ENCODE measurements at regions not wholly inside any gene's neighbourhood (a gene's known extent, or its start where the extent isn't known, plus 50 kb on each side); places are given as distances from the start of the nearest gene placed in this dataset.

DNA sequence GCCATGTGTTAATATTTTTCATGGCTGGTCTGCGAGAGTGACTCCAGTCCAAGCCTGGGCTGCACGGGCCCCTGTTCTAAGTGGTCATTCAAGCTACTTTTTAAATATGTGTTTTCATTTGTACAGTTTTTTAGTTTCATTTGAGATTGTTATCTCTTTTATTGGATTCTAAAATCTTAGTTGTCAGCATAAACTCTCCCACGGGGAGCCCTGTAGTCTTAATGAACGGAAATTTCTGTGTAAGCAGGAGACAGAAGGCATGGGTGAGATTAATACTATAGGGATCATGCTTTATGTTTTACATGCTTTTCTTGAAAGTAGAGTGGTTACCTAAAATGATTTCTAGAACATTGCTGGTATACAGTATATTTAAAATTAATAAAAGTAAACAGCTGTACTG lies 373.1 kb upstream of the SLCO3A1 start:
- TF ChIP-seq POU2F2 (IDR thresholded peaks at IDR 0.05; ENCODE audit: low read depth, low read length) = no peak
- no peak for TF ChIP-seq SPI1 (IDR thresholded peaks at IDR 0.05; ENCODE audit: low read depth, low read length)
- TF ChIP-seq TAF1 (IDR thresholded peaks at IDR 0.05; ENCODE audit: low read depth, low read length) = no peak
- TF ChIP-seq POLR2A (IDR thresholded peaks at IDR 0.05; ENCODE audit: low read depth, low read length) = no peak
- no peak for TF ChIP-seq PAX5 (IDR thresholded peaks at IDR 0.05; ENCODE audit: insufficient read depth, low read length, severe bottlenecking)
- DNase-seq (ENCODE audit: insufficient read length, low spot score) = no peak
- FAIRE-seq = no peak

DNA sequence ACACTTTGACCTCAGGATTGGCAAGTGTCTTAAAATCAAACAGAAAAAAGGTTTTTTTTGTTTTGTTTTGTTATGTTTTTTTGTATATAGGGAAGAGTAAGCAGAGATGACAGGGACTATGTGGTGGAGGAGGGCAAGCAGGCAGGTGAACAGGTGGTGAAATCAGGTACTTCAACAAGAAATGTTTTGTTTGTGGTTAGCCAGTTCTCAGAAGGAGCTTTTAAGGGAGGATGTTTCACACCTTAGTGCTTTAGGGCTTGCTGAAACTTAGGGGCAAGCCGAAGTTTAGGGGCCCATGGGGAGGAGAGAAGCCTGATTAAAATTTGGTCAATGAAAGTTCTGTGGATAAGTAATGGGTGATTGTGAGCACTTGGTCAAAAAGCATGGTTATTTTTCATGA lies 370.7 kb upstream of the SLCO3A1 start:
- FAIRE-seq (no peak), DNase-seq (ENCODE audit: insufficient read length, low spot score) (no peak)
- no peak for TF ChIP-seq POLR2AphosphoS5 (IDR thresholded peaks at IDR 0.05; ENCODE audit: low read depth, low read length)
- TF ChIP-seq SPI1 (IDR thresholded peaks at IDR 0.05; ENCODE audit: low read depth, low read length) = no peak
- no peak for TF ChIP-seq PAX5 (IDR thresholded peaks at IDR 0.05; ENCODE audit: insufficient read depth, low read length, severe bottlenecking)
- no peak for TF ChIP-seq POLR2A (IDR thresholded peaks at IDR 0.05; ENCODE audit: low read depth, low read length)
- TF ChIP-seq POU2F2 (IDR thresholded peaks at IDR 0.05; ENCODE audit: low read depth, low read length) = no peak
- no peak for TF ChIP-seq TAF1 (IDR thresholded peaks at IDR 0.05; ENCODE audit: low read depth, low read length)

DNA sequence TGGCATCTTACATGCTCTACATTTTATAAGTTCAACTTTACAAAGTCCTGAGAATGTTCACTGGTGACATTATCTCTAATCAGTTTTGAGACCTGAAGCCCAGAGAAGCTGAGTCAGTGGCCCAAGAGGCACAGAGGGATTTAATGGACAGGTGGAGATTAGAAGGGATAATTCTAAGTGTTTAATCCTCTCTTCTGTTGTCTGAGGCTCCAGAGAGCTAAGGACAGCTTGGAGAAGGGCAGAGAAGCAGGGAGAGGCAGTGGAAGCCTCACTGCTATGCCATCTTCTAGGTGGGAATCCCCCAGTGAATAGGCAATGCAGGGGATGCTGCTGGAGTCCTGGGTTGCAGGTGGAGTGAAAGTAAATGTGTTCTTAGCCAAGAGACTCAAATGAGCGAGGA lies 369.4 kb upstream of the SLCO3A1 start:
- FAIRE-seq (no peak), DNase-seq (ENCODE audit: insufficient read length, low spot score) (no peak)
- TF ChIP-seq SPI1 (IDR thresholded peaks at IDR 0.05; ENCODE audit: low read depth, low read length) = no peak
- no peak for TF ChIP-seq TAF1 (IDR thresholded peaks at IDR 0.05; ENCODE audit: low read depth, low read length)
- TF ChIP-seq PAX5 (IDR thresholded peaks at IDR 0.05; ENCODE audit: insufficient read depth, low read length, severe bottlenecking) = no peak

DNA sequence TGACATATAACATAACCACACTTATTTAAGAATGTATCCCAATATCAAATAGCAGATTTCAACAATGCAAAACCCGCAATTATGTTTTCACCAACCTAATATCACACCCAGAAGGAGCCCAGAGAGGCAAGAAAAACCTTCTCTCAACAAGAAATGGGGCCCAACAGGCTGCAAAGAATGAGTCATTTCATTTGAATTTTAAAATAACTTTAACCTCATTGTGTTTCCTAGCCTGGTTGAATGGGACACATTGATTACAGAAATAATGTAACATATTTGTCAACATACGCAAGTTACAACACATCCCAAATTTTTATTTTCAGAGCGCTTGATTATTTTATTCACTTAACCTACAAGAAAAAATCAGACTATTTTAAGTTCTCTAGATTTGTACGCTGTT lies 365.1 kb upstream of the SLCO3A1 start:
- TF ChIP-seq SPI1 (IDR thresholded peaks at IDR 0.05; ENCODE audit: low read depth, low read length) (no peak), POU2F2 (IDR thresholded peaks at IDR 0.05; ENCODE audit: low read depth, low read length) (no peak), POLR2AphosphoS5 (IDR thresholded peaks at IDR 0.05; ENCODE audit: low read depth, low read length) (no peak), TAF1 (IDR thresholded peaks at IDR 0.05; ENCODE audit: low read depth, low read length) (no peak), PAX5 (IDR thresholded peaks at IDR 0.05; ENCODE audit: insufficient read depth, low read length, severe bottlenecking) (no peak)
- DNase-seq (ENCODE audit: insufficient read length, low spot score) (no peak), FAIRE-seq (no peak)

DNA sequence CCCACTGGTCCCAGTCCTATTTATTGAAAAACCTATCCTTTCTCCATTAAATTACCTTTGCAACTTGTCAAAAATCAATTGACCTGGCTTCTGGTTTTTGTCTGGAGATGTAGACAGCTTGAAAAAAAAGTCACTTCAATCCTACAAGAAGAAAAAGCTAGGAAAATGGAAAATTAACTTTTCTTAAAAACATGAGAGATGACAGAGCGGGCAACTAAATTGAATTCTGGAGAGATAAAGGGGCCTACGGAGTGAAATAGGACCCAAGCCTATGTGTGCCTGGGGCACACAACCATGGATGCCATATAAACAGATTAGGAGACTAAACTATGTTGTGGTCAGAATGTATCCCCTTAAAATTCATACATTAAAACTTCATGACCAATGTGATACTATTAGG lies 363.3 kb upstream of the SLCO3A1 start:
- TF ChIP-seq POLR2A (IDR thresholded peaks at IDR 0.05; ENCODE audit: low read depth, low read length) (no peak), PAX5 (IDR thresholded peaks at IDR 0.05; ENCODE audit: insufficient read depth, low read length, severe bottlenecking) (no peak), POU2F2 (IDR thresholded peaks at IDR 0.05; ENCODE audit: low read depth, low read length) (no peak), POLR2AphosphoS5 (IDR thresholded peaks at IDR 0.05; ENCODE audit: low read depth, low read length) (no peak), TAF1 (IDR thresholded peaks at IDR 0.05; ENCODE audit: low read depth, low read length) (no peak), SPI1 (IDR thresholded peaks at IDR 0.05; ENCODE audit: low read depth, low read length) (no peak)
- DNase-seq (ENCODE audit: insufficient read length, low spot score) (no peak), FAIRE-seq (no peak)

DNA sequence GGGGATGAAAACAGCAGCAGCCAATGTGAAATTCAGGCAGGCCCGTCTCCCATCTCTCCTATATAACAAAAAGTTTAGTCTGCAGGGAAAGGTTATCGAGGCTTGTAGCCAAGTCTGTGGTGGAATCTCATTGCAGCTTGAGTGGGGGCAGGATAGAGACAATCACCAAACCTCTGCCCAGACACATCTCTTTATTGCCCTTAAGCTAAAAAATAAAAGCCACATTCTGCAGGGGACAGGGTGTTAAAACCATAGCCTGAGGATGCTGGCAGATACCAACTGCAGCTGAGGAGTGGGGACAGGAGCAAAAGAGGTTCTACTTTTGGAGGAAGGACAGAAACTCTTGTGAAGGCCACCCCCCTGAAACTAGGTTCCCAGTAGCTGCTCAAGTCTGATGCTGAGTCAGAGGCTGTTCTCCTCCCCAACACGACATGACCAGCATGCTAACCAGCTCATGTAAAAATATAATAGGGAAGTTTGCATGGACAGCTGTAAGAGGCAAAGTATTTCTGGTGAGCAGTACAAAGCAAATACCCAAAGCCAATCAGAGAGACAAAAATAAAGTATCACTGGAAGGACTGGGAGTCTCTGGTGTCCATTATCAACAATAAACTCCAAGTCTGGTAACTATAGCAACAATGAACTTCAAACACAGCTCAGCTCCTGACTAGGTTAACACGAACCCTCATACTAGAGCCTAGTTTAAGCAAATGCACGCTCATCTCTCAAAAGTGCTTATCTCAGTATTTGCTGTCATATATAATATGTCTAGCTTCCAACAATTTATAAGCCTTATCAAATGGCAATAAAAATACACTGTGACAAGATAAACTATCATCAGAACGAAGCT lies 362.2 kb upstream of the SLCO3A1 start:
- DNase-seq (ENCODE audit: insufficient read length, low spot score) = no peak
- no peak for TF ChIP-seq POLR2A (IDR thresholded peaks at IDR 0.05; ENCODE audit: low read depth, low read length)
- no peak for TF ChIP-seq PAX5 (IDR thresholded peaks at IDR 0.05; ENCODE audit: insufficient read depth, low read length, severe bottlenecking)
- no peak for TF ChIP-seq TAF1 (IDR thresholded peaks at IDR 0.05; ENCODE audit: low read depth, low read length)
- TF ChIP-seq SPI1 (IDR thresholded peaks at IDR 0.05; ENCODE audit: low read depth, low read length) = no peak
- no peak for TF ChIP-seq POLR2AphosphoS5 (IDR thresholded peaks at IDR 0.05; ENCODE audit: low read depth, low read length)
- TF ChIP-seq POU2F2 (IDR thresholded peaks at IDR 0.05; ENCODE audit: low read depth, low read length) = no peak
- no peak for FAIRE-seq

DNA sequence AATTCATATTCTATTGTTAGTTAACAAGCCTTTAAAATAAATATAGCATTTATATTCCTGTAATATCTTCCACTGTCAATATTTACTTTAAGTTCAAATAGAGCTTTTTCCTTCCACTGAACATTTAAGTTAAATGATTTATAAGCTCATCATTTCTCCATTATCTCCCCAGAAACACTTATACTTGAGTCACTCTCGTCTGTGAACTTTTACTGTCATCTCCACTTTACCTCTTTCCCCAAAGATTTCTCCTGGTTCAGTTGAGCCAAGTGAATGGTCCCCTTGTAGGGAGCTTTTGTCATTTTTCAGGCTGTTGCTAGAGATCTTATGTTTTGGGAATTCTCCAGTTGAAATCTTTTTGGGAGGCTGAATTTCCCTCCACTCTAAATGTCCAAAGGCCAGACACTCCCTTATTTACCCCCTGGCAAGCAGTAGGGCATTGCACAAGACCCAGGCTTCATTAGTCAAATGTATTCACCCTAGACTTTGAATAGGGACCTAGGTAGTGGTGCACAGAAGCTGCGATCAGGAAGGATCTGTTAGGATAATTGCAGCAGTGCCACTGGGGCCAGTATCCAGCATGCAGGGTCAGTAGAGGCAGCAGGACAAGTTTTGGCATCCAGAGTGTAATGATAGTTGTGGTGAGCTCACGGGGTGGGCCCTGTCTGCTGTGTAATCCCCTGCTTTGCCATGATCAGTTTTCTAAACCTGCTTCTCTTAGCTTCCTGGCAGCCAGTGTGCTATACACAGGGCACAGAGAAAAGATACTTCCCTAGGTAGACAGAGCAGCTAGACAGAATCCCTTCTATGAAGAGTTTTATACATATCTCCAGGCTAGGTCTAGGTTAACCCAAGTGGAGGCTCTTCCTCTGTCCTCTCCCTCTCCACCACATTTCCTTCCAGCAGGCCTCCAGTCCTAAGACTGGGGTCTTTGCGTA lies 356.5 kb upstream of the SLCO3A1 start:
- DNase-seq (ENCODE audit: insufficient read length, low spot score) (no peak), FAIRE-seq (no peak)
- TF ChIP-seq PAX5 (IDR thresholded peaks at IDR 0.05; ENCODE audit: insufficient read depth, low read length, severe bottlenecking) (no peak), POU2F2 (IDR thresholded peaks at IDR 0.05; ENCODE audit: low read depth, low read length) (no peak), SPI1 (IDR thresholded peaks at IDR 0.05; ENCODE audit: low read depth, low read length) (no peak), POLR2AphosphoS5 (IDR thresholded peaks at IDR 0.05; ENCODE audit: low read depth, low read length) (no peak), POLR2A (IDR thresholded peaks at IDR 0.05; ENCODE audit: low read depth, low read length) (no peak), TAF1 (IDR thresholded peaks at IDR 0.05; ENCODE audit: low read depth, low read length) (no peak)

DNA sequence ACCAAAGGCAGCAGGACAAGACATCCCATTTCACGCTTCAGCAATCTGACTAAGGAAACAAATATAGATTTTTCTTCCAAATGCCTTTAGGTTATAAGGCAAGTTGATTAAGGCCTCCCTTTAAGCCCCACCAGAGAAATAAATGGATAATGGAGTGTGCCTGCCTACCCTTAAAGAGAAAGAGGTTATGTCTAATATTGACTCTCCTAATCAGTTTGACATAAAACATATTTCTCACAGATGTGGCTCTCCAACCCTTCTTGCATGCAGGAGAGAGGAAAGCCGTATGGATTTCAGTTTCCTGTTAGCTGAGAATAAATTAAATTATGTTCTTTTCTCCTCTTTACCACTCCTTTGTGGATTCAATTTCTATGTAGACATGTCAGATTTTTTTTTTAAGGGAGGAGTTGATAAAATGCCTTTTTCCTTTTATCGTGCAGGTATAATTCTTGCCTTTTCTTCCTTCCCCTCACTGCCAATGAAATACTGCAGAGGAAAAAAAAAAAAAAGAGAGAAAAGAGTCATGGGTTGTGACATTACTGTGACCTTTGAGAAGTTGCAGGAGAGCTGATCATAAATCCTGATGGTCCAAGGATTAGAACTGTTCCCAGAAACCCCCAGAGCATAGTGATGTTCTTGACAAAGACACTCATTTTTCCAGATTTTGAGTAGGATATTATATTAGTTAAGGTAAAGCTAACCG lies 355.3 kb upstream of the SLCO3A1 start:
- DNase-seq (ENCODE audit: insufficient read length, low spot score) = no peak
- no peak for FAIRE-seq
- TF ChIP-seq POU2F2 (IDR thresholded peaks at IDR 0.05; ENCODE audit: low read depth, low read length) (no peak), TAF1 (IDR thresholded peaks at IDR 0.05; ENCODE audit: low read depth, low read length) (no peak), PAX5 (IDR thresholded peaks at IDR 0.05; ENCODE audit: insufficient read depth, low read length, severe bottlenecking) (no peak), SPI1 (IDR thresholded peaks at IDR 0.05; ENCODE audit: low read depth, low read length) (no peak), POLR2AphosphoS5 (IDR thresholded peaks at IDR 0.05; ENCODE audit: low read depth, low read length) (no peak), POLR2A (IDR thresholded peaks at IDR 0.05; ENCODE audit: low read depth, low read length) (no peak)

DNA sequence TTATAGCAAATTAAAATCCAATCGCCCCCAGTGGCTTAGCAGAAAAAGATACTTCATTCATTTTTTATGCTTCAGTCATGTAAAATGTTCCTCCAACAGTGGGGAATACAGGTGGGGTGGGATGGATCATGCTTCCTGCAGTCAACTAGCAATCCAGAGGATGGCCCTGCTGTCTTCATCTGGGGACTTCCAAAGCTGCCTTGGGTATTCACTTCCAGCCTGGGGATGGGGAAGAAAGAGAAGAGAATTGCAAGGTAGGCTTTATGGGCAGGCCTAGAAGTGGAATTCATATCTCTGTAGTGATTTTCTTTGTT lies 354.8 kb upstream of the SLCO3A1 start:
- DNase-seq (ENCODE audit: insufficient read length, low spot score) (no peak), FAIRE-seq (no peak)
- TF ChIP-seq PAX5 (IDR thresholded peaks at IDR 0.05; ENCODE audit: insufficient read depth, low read length, severe bottlenecking) = no peak
- TF ChIP-seq TAF1 (IDR thresholded peaks at IDR 0.05; ENCODE audit: low read depth, low read length) = no peak
- TF ChIP-seq POLR2A (IDR thresholded peaks at IDR 0.05; ENCODE audit: low read depth, low read length) = no peak
- TF ChIP-seq SPI1 (IDR thresholded peaks at IDR 0.05; ENCODE audit: low read depth, low read length) = no peak
- TF ChIP-seq POU2F2 (IDR thresholded peaks at IDR 0.05; ENCODE audit: low read depth, low read length) = no peak
- TF ChIP-seq POLR2AphosphoS5 (IDR thresholded peaks at IDR 0.05; ENCODE audit: low read depth, low read length) = no peak

All from GM12891 (cell line).